CD4-positive, alpha-beta T cell (primary cell): ENCODE measurements at regions not wholly inside any gene's neighbourhood (a gene's known extent, or its start where the extent isn't known, plus 50 kb on each side); places are given as distances from the start of the nearest gene placed in this dataset.

ENCODE experiments used
- ATAC-seq: fragments of 200-7000 bp; cut with Tn5 transposase; one replicate; pipeline ENCODE4 v1.10.0; 2022; ENCODE audit warnings: mild to moderate bottlenecking; ENCODE audit not compliant: poor library complexity
- CTCF ChIA-PET: fragments of 350-600 bp; sonication (Branson Sonifier 250); formaldehyde crosslinking; loops from one replicate; lab custom pipeline; 2021; ENCODE audit warnings: antibody characterized with exemption, inconsistent platforms; lab: Charles Lee
- POLR2A ChIA-PET: fragments of 350-600 bp; sonication (Branson Sonifier 250); formaldehyde crosslinking; loops from one replicate; lab custom pipeline; 2021; ENCODE audit warnings: antibody characterized with exemption, inconsistent platforms; lab: Charles Lee
- DNase-seq, 14 experiments: peaks; one replicate each; pipeline ENCODE4 v3.0.0-alpha.2; 2013 to 2020; ENCODE audit warnings: mixed read lengths in 2 of 14
- H3K27ac ChIP-seq, 2 donors: one replicate each; pipeline versions ENCODE4 v1.5.1 to v1.7.0; 2013; ENCODE audit warnings: low read length in 2 of 2, low read depth in 1 of 2, mild to moderate bottlenecking in 1 of 2
- H3K27me3 ChIP-seq, 2 experiments: 1 replicate in 1 of 2; 2 replicates in 1 of 2; pipeline versions ENCODE4 v1.6.1 to v1.7.0; 2013; ENCODE audit warnings: low read length in 2 of 2, control low read depth in 1 of 2, mild to moderate bottlenecking in 1 of 2, moderate library complexity in 1 of 2; ENCODE audit not compliant: insufficient read depth in 2 of 2, control insufficient read depth in 1 of 2
- H3K36me3 ChIP-seq: one replicate; pipeline ENCODE4 v1.6.1; 2013; ENCODE audit warnings: low read length, control low read depth; ENCODE audit not compliant: insufficient read depth
- H3K4me1 ChIP-seq: one replicate; pipeline ENCODE4 v1.6.1; 2013; ENCODE audit warnings: low read length, control low read depth; ENCODE audit not compliant: insufficient read depth
- H3K4me3 ChIP-seq: one replicate; pipeline ENCODE4 v1.5.1; 2013; ENCODE audit warnings: mild to moderate bottlenecking, low read length, moderate library complexity
- H3K9me3 ChIP-seq, 2 experiments: 1 replicate in 1 of 2; 2 replicates in 1 of 2; pipeline versions ENCODE4 v1.6.1 to v1.7.0; 2013; ENCODE audit warnings: low read length in 2 of 2, mild to moderate bottlenecking in 2 of 2, control low read depth in 1 of 2, moderate library complexity in 1 of 2; ENCODE audit not compliant: control insufficient read depth in 1 of 2, insufficient read depth in 1 of 2
- H3K27ac Mint-ChIP-seq: one replicate; pipeline ENCODE4 v1.8.0; 2020; ENCODE audit warnings: mixed read lengths
- H3K27me3 Mint-ChIP-seq: one replicate; pipeline ENCODE4 v1.8.0; 2021; ENCODE audit warnings: mixed read lengths
- H3K36me3 Mint-ChIP-seq: one replicate; pipeline ENCODE4 v1.8.0; 2021; ENCODE audit warnings: low read depth, mixed read lengths
- H3K4me1 Mint-ChIP-seq: one replicate; pipeline ENCODE4 v1.8.0; 2021; ENCODE audit warnings: low read depth, mixed read lengths
- H3K4me3 Mint-ChIP-seq: one replicate; pipeline ENCODE4 v1.8.0; 2020; ENCODE audit warnings: mild to moderate bottlenecking, mixed read lengths
- H3K9me3 Mint-ChIP-seq: one replicate; pipeline ENCODE4 v1.8.0; 2020; ENCODE audit warnings: mixed read lengths
- intact Hi-C, 2 experiments: fragments of 100-400 bp; cut with DNase I in 1 of 2; cut with micrococcal nuclease in 1 of 2; formaldehyde crosslinking; loops; one replicate each; pipeline versions ENCODE4 v1.15.1 to v1.9.0; 2023 to 2025; cut with DNase I, micrococcal nuclease
- TF ChIP-seq, protein P1 (sequence below): fragments of 200-600 bp; IDR thresholded peaks from one replicate; pipeline ENCODE4 v1.8.0; 2022; ENCODE audit warnings: antibody characterized with exemption, mild to moderate bottlenecking

DNA sequence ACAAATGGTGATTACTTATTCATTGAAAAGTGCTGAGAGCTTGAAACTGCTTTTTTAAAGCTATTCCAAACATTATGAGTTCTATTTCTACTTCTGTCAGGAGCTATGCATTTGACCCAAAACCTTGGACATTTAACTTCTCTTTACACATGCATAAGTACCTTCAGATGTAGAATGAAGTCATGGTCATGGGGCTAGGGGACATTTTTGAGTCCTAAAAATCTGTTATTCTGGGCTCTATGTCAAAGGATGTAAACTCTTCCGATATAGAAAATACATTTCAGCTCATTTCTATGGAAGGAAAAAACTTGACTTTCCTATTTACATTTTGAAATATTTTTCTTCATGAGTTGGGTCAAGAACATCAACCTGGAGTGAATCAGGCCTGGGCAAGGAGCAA lies 179.5 kb upstream of the CXCL12 start:
- CTCF ChIA-PET = interaction anchor here (0.6 to 1.1 kb wide), 2 partner anchors 20 to 47 kb away, joined by 3 to 5 read pairs; no protein-coding TSS in a partner anchor
- intact Hi-C loops = no loop called here
- H3K27ac ChIP-seq = no peak overlapping the region
- peaks cover 0 to 11% of the 10 kb centered on the region in 2 experiments for H3K9me3 ChIP-seq
- Mint-ChIP-seq H3K27me3 (no peaks in the 10 kb centered on the region), H3K36me3 (no peaks in the 10 kb centered on the region), H3K9me3 (no peaks in the 10 kb centered on the region), H3K4me1 (no peaks in the 10 kb centered on the region), H3K27ac (no peak overlapping the region), H3K4me3 (no peak overlapping the region)
- no peak for DNase-seq
- H3K36me3 ChIP-seq = no peaks in the 10 kb centered on the region
- no peak for ATAC-seq
- POLR2A ChIA-PET = no interaction called here
- H3K4me1 ChIP-seq = no peaks in the 10 kb centered on the region
- no peaks in the 10 kb centered on the region for H3K27me3 ChIP-seq
- no peak overlapping the region for H3K4me3 ChIP-seq
- TF ChIP-seq, protein P1, sequence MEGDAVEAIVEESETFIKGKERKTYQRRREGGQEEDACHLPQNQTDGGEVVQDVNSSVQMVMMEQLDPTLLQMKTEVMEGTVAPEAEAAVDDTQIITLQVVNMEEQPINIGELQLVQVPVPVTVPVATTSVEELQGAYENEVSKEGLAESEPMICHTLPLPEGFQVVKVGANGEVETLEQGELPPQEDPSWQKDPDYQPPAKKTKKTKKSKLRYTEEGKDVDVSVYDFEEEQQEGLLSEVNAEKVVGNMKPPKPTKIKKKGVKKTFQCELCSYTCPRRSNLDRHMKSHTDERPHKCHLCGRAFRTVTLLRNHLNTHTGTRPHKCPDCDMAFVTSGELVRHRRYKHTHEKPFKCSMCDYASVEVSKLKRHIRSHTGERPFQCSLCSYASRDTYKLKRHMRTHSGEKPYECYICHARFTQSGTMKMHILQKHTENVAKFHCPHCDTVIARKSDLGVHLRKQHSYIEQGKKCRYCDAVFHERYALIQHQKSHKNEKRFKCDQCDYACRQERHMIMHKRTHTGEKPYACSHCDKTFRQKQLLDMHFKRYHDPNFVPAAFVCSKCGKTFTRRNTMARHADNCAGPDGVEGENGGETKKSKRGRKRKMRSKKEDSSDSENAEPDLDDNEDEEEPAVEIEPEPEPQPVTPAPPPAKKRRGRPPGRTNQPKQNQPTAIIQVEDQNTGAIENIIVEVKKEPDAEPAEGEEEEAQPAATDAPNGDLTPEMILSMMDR = no peak

DNA sequence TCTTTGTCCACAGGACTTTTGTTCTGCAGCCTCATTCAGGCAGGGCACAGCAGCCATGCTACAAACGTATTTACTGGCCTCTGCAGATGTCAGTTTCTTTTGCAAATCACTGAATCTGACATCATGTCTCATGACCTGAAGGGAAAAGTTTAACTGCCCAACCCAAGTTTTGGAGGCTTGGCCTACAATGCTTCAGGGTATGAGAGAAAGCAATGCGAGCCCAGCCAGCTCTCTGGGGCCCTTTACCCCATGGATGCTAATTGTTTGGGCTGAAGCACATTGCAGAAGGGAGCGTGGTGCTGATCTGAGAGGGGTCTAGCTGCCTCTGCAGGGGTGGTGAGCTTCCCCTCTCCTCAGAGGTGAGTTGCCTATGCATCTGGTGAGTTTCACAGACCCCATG lies 179.9 kb upstream of the CXCL12 start:
- Histone ChIP-seq H3K9me3 (peaks cover 0 to 8% of the 10 kb centered on the region in 2 experiments), H3K4me3 (no peak overlapping the region), H3K4me1 (no peaks in the 10 kb centered on the region), H3K36me3 (no peaks in the 10 kb centered on the region), H3K27ac (no peak overlapping the region), H3K27me3 (no peaks in the 10 kb centered on the region)
- Mint-ChIP-seq H3K27me3 (no peaks in the 10 kb centered on the region), H3K36me3 (no peaks in the 10 kb centered on the region), H3K4me1 (no peaks in the 10 kb centered on the region), H3K27ac (no peak overlapping the region), H3K4me3 (no peak overlapping the region), H3K9me3 (no peaks in the 10 kb centered on the region)
- no peak for ATAC-seq
- intact Hi-C loops = no loop called here
- CTCF ChIA-PET = no interaction called here
- POLR2A ChIA-PET = no interaction called here
- no peak for DNase-seq
- TF ChIP-seq, protein P1 = no peak

DNA sequence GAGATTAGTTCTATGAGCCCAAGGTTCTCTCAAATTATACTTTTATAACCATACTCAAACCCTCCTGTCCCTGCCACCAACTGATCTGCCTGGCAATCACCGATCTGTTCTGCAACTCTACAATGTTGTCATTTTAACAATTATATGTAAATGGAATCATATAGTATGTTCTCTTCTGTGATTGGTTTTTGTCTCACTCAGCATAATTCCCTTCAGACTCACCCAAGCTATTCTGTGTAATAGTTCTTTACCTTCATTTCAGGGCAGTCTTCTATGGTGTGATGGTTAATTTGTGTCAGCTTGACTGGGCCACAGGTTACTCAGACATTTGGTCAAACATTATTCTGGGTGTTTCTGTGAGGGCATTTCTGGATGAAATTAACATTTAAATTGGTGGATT lies 181.9 kb upstream of the CXCL12 start:
- intact Hi-C loops = no loop called here
- Mint-ChIP-seq H3K27ac (no peak overlapping the region), H3K36me3 (no peaks in the 10 kb centered on the region), H3K4me1 (no peaks in the 10 kb centered on the region), H3K9me3 (no peaks in the 10 kb centered on the region), H3K4me3 (no peak overlapping the region), H3K27me3 (no peaks in the 10 kb centered on the region)
- ATAC-seq = no peak
- Histone ChIP-seq H3K27ac (no peak overlapping the region), H3K27me3 (no peaks in the 10 kb centered on the region), H3K9me3 (no peaks in the 10 kb centered on the region), H3K36me3 (no peaks in the 10 kb centered on the region), H3K4me1 (no peaks in the 10 kb centered on the region), H3K4me3 (no peak overlapping the region)
- ChIA-PET POLR2A (no interaction called here), CTCF (no interaction called here)
- TF ChIP-seq, protein P1 = no peak
- no peak for DNase-seq
